Spinal cord (tissue), 9 donors: ENCODE measurements at regions not wholly inside any gene's neighbourhood (a gene's known extent, or its start where the extent isn't known, plus 50 kb on each side); places are given as distances from the start of the nearest gene placed in this dataset.

Experiments
- DNase-seq, 6 donors: peaks; one replicate each; pipeline versions ENCODE4 v3.0.0 to v3.0.0-alpha.2; 2013 to 2015; ENCODE audit warnings: low spot score in 6 of 6, low read depth in 4 of 6
- H3K27ac ChIP-seq: one replicate; pipeline ENCODE4 v1.5.1; 2013; ENCODE audit warnings: low read depth, low read length, control low read depth
- H3K27me3 ChIP-seq: one replicate; pipeline ENCODE4 v1.6.1; 2013; ENCODE audit warnings: low read length; ENCODE audit not compliant: control insufficient read depth, insufficient read depth
- H3K36me3 ChIP-seq: one replicate; pipeline ENCODE4 v1.6.1; 2013; ENCODE audit warnings: low read length; ENCODE audit not compliant: control insufficient read depth, insufficient read depth
- H3K4me1 ChIP-seq: one replicate; pipeline ENCODE4 v1.6.1; 2013; ENCODE audit warnings: low read length; ENCODE audit not compliant: control insufficient read depth, insufficient read depth
- H3K4me3 ChIP-seq: one replicate; pipeline ENCODE4 v1.5.1; 2013; ENCODE audit warnings: low read depth, low read length, control low read depth
- H3K9me3 ChIP-seq: one replicate; pipeline ENCODE4 v1.6.1; 2013; ENCODE audit warnings: low read length; ENCODE audit not compliant: control insufficient read depth, insufficient read depth
- WGBS: methylation state at CpG from one replicate; pipeline ENCODE4 v1.1.5; 2013; ENCODE audit warnings: missing lambda C conversion rate; ENCODE audit not compliant: insufficient coverage; 5-methylcytosine and 5-hydroxymethylcytosine counted together
- donor health status: healthy.

DNA sequence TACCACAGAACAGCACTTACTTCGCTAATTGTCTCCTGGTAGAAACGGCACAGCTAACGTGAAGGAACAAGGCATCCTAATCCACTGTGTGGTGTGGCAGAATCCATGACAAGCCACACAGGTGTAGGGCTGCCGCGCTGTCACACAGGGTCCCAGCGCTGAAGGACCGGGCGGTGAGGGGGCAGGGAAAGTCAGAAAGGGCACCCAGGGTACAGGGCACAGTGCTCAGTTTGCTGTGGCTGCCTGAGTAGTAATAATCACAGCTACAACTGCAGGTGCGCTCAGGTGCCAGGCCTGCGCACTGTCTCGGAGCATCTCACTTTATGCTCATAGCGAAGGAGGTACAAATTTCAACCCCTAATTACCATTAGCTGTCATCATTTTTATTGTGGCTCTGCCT lies 55.2 kb upstream of the CAB39 start:
- Histone ChIP-seq H3K9me3 (no peaks in the 10 kb centered on the region), H3K36me3 (no peaks in the 10 kb centered on the region), H3K27me3 (no peaks in the 10 kb centered on the region), H3K27ac (no peak overlapping the region), H3K4me1 (peaks cover 5% of the 10 kb centered on the region), H3K4me3 (no peak overlapping the region)
- 99% methylated on average over 12 of the region's 12 CpGs for WGBS
- no peak for DNase-seq

DNA sequence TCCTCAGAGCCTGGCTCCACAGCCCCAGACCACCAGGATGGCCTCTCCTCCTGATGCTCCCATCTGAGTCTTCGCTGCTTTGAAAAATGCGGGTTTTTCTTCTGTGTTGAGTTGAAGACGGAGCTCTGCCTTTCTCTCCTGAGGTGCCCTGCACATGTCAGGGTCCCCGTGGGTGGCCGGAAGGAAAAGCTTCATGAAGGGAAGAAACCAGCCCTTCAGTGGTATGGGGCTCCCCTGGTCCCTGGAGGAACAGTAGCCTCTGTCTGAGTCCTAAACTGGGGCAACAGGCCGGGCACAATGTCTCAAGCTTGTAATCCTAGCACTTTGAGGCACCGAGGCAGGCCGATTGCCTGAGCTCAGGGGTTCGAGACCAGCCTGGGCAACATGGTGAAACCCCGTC lies 54.7 kb upstream of the CAB39 start:
- H3K27ac ChIP-seq: no peak overlapping the region
- no peaks in the 10 kb centered on the region for H3K36me3 ChIP-seq
- DNase-seq: no peak
- WGBS: 86% methylated on average over 9 of the region's 10 CpGs
- H3K4me1 ChIP-seq: peaks cover 5% of the 10 kb centered on the region
- H3K27me3 ChIP-seq: no peaks in the 10 kb centered on the region
- no peaks in the 10 kb centered on the region for H3K9me3 ChIP-seq
- no peak overlapping the region for H3K4me3 ChIP-seq

DNA sequence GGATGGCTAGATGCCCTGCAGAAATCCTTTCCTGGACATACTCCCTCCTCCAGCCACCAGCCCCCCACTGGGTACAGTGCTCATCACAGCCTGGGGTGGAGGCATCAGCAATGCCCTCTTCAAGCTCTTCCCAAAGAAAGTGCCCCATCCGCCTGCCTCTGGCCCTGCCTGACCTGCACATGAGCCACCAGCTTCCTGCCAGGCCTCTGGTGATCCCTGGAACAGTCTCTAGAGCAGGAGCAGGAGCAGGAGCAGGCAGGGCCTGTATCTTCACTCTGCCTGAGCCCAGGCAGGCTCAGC lies 54.1 kb upstream of the CAB39 start:
- H3K4me3 ChIP-seq: no peak overlapping the region
- H3K36me3 ChIP-seq: no peaks in the 10 kb centered on the region
- H3K27me3 ChIP-seq: no peaks in the 10 kb centered on the region
- peaks cover 5% of the 10 kb centered on the region for H3K4me1 ChIP-seq
- no peak overlapping the region for H3K27ac ChIP-seq
- 88% methylated on average over 1 of the region's 1 CpG for WGBS
- DNase-seq: no peak
- no peaks in the 10 kb centered on the region for H3K9me3 ChIP-seq

DNA sequence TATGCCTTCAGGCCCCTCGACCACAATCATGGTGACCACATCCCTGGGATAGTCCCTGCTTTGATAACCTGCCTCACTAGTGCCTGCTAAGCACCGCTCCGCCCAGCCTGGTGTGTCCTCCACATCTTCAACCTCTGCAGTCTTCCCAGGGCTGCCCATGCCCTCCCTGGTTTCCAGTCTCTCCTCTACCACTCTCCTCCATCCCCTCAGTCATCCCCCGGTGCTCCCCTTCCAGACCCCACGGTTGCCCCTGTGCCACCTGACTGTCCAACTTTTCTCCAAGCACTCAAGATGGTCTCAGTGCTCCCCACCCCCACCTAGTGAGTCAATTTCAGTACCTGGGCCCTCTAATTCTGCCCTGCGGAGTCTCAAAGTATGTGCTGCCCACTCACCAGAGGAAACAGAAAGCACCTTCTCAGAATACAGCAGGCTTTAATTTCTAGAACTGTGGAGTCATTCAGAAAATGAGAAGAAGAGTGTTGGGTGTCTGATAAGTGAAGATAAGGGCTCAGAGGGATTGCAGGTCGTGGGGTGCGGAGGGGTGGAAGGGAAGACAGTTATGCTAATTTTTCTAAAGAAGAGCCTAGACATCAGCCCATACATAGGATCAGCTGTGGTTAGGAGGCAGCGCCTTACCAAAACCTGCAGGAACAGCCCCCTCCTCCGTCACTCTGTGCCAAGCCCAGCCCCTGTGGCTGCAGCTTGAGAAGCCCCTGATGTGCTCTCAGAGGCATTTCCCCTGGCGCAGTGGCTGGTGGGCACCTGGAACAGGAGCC lies 53.6 kb upstream of the CAB39 start:
- Histone ChIP-seq H3K36me3 (no peaks in the 10 kb centered on the region), H3K27me3 (no peaks in the 10 kb centered on the region), H3K9me3 (no peaks in the 10 kb centered on the region), H3K4me1 (peaks cover 5% of the 10 kb centered on the region), H3K4me3 (no peak overlapping the region), H3K27ac (no peak overlapping the region)
- 85% methylated on average over 8 of the region's 11 CpGs for WGBS
- DNase-seq: no peak

DNA sequence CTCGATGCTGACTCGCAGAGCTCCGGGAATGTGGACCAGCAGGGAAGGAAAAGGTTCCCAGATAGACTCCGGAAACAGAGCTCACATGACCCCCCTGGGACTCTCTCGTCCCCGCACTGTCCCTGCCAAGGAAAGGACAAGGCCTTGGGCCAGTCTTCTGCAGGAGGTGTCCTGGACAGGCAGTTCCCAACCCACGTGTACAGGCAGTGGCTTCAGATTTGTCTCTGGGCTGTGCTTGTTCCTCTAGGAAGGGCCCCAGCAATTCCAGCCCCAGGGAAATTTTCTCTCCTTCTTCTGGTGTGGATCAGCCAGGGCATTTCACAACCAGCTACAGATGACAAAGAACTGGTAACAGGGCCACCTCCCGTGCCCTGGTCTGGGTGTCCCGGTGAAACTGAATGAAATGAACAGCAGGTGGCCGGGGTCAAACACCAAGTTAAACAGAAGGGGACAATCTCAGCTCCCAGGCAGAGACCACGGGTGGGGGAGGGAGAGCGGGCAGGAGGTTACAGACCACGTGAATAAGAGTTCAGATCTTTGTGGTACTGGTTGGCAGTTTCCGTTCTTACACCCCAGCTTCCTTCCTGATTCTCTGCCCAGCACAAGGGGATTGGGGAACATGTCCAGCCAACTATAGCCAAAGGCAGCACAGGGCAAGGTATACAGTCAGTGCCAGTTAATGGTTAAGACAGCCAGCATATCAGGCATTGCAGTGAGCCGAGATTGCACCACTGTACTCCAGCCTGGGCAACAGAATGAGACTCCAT lies 52.2 kb upstream of the CAB39 start:
- Histone ChIP-seq H3K27me3 (no peaks in the 10 kb centered on the region), H3K4me1 (peaks cover 5% of the 10 kb centered on the region), H3K9me3 (no peaks in the 10 kb centered on the region), H3K4me3 (no peak overlapping the region), H3K27ac (no peak overlapping the region), H3K36me3 (no peaks in the 10 kb centered on the region)
- 65% methylated on average over 12 of the region's 15 CpGs for WGBS
- DNase-seq: no peak

DNA sequence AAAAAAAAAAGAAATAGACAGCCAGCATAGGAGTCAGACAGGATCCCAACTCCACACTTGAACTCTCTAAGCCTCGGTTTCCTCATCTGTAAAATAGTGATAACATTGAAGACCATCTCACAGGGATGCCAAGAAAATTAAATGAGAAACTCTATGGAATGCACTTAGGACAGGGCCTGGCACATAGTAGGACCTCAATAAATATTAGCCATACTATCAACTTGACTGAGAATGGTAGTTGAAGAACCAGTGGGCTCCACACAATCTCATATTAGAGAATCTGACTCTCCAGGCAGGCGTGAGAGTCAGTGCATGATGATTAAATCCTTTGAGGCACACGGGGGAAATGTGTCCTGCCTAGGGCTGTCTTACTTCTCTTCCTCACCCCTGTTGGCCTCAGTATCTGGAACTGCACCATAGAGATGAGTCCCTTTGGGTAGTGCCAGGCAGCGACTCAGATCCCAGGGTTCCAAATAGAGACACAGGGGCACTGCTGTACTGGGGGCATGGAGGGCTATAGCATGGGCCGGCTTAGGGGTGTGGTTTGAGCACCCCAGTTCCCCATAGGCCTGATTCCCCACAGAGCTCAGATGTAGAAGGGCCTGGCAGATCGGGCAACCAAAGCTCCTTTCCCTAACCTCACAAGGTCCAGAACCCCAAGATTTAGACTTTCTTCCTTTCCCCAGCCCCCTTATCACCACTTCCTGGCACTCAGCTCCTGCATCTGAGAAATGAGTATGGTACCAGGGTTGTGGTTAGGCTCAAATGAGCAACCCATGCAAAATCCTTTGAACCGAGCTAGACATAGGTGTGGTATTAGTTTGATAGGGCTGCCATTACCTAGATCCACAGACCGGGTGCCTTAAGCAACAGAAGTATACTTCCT lies 51.3 kb upstream of the CAB39 start:
- Histone ChIP-seq H3K4me3 (no peak overlapping the region), H3K4me1 (peaks cover 5% of the 10 kb centered on the region), H3K27ac (no peak overlapping the region), H3K27me3 (no peaks in the 10 kb centered on the region), H3K36me3 (no peaks in the 10 kb centered on the region), H3K9me3 (no peaks in the 10 kb centered on the region)
- no peak for DNase-seq
- WGBS: 94% methylated on average over 7 of the region's 8 CpGs
